Gastroesophageal sphincter (tissue), 3 donors: ENCODE measurements at regions not wholly inside any gene's neighbourhood (a gene's known extent, or its start where the extent isn't known, plus 50 kb on each side); places are given as distances from the start of the nearest gene placed in this dataset.

ENCODE experiments used
- CTCF ChIP-seq, 4 experiments: fragments of 200-600 bp in 2 of 4; fragments of 450-650 bp in 2 of 4; sonication (generic) in 1 of 4; IDR thresholded peaks; one replicate each; pipeline ENCODE4 v1.5.1; 2017 to 2019; ENCODE audit warnings: antibody characterized with exemption in 4 of 4, mild to moderate bottlenecking in 2 of 4, moderate library complexity in 2 of 4
- EP300 ChIP-seq: sonication (generic); formaldehyde crosslinking; IDR thresholded peaks from one replicate; pipeline ENCODE4 v1.6.1; 2017; ENCODE audit warnings: antibody characterized with exemption, mild to moderate bottlenecking
- POLR2A ChIP-seq, 2 donors: fragments of 450-650 bp; IDR thresholded peaks; one replicate each; pipeline ENCODE4 v1.6.1; 2017; ENCODE audit warnings: antibody characterized with exemption in 2 of 2, mild to moderate bottlenecking in 2 of 2, moderate library complexity in 1 of 2
- POLR2AphosphoS5 ChIP-seq: sonication (generic); formaldehyde crosslinking; IDR thresholded peaks from one replicate; pipeline ENCODE4 v1.6.1; 2017; ENCODE audit warnings: antibody characterized with exemption

- no peak for TF ChIP-seq CTCF (IDR thresholded peaks at IDR 0.05)
- no peak for TF ChIP-seq POLR2AphosphoS5
- TF ChIP-seq POLR2A (IDR thresholded peaks at IDR 0.05) = no peak
- no peak for TF ChIP-seq EP300
Measured at GRCh38 chr14:41130274-41130673, 476.4 kb upstream of the LRFN5 start.
